ENCODE measurements at regions not wholly inside any gene's neighbourhood (a gene's known extent, or its start where the extent isn't known, plus 50 kb on each side); places are given as distances from the start of the nearest gene placed in this dataset.

DNA sequence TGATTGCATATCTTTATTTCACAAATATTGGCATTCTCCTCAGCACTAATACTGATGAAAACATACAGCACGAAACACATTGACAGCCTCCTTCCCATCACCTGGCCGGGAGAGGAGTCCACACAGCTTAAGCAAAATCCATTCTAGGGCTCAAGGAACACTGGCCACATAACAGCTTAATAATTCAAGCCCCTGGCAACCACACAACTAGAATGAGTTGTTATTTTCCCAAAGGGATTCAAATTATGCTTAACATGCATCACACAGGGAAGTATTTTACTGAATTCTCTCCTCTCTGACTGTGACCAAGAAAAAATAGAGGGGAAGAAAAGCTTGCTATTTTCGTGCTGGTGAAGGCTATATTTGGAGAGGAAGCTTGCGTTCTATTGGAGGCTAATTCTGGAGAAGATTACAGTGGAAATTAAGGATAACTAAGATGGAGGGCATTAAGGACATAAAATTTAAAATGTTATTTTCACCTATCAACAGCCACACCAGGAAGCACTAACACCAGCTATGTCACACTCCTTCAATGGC lies 198.5 kb downstream of the ADGRG6 start:
- no peak for DNase-seq

- DNase-seq: no peak
Observed at GRCh38 chr6:142501795-142502194, 200.0 kb downstream of the ADGRG6 start.

DNA sequence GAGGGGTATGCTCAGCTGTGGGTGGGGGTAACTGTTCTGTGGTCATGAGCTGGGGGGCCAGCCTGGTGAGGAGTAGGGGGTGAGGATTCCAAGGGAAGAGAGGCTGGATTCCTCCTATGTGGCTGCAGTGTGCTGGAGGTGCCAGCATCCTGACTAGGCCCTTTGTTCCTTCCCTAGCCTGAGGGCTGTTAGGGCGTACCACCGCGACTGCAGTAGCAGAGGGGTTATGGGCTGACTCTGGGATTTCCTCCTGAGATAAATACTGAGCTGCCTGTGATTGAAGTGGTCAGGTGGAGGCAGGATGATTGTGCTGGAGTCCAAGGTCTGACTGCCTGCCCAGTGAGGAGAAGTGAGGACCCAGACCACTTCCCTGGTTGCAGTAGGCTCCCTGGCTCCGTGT lies 205.3 kb downstream of the ADGRG6 start:
- DNase-seq: no peak

DNA sequence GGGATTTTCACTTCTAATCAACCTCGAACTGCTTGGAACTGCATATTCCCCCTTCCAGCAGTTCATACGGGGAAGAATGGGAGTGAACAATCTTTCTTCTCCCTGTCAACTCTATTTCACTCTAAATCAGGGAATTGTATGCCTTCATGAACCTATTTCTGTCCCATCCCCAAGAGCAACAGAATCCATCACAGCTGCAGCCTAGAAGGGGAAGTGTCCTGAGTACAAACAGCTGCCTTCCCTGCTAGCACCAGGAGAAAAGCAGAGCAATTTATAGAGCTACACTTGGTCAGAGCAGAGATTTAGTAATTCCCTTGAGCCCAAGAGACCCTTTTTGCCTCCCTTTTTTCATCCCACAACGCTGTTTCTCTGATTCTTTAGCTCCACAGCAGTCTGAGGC lies 208.4 kb downstream of the ADGRG6 start:
- DNase-seq: no peak

- no peak for DNase-seq
Observed at GRCh38 chr6:142518126-142518525, 216.3 kb downstream of the ADGRG6 start.

- DNase-seq: no peak
Observed at GRCh38 chr6:142518761-142519160, 217.0 kb downstream of the ADGRG6 start.

GRCh38 chr6:142521791-142522190 lies 220.0 kb downstream of the ADGRG6 start:
- no peak for DNase-seq

GRCh38 chr6:142523515-142524375 lies 221.9 kb downstream of the ADGRG6 start:
- no peak for DNase-seq

DNA sequence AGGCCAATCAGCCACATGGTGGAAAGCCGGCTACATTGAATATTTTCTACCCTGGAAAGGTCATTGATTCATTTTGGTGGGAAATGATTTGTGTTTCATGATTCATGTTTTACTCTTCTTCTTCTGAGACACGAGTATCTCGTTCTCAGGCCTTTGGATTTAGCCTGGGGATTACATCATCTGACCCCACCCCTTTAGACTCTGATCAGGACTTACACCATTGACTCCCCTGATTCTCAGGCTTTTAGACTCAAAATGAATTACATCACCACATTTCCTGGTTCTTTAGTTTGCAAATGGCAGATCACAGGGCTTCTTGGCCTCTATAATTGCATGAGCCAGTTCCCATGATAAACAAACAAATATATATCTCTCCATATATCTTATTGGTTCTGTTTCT lies 228.8 kb downstream of the ADGRG6 start:
- no peak for DNase-seq

DNA sequence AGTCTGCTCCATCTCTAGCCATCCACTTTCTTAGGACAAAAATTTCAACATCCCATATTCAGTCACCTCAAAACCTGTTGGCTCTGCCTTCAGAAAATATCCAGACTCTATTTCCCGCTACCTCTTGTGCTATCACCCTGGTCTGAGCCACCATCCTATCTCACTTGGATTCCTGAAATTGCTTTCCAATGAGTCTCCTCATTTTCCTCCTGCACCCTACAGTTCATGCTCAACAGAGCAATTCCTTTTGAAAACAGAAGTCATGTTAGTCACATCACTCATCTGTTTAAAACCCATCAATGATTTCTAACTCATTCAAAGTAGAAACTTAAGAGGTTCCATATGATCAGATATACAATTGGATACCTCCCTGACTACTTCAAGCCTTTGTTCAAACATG lies 229.9 kb downstream of the ADGRG6 start:
- DNase-seq: no peak

GRCh38 chr6:142534076-142534475 lies 232.3 kb downstream of the ADGRG6 start:
- DNase-seq: no peak

DNA sequence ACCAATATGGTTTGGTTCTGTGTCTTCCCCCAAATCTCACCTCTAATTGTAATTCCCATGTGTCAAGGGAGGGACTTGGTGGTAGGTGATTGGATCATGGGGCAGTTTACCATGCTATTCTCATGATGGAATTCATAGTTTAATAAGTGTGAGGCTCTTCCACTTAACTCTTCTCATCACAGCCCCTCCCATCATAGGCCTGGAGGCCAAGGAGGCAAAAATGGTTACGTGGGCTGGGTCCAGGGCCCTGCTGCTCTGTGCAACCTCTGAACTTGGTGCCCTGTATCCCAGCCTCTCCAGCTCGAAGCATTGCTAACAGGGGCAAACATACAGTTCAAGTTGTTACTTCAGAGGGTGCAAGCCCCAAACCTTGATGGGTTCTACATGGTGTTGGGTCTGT lies 232.7 kb downstream of the ADGRG6 start:
- DNase-seq: no peak

DNA sequence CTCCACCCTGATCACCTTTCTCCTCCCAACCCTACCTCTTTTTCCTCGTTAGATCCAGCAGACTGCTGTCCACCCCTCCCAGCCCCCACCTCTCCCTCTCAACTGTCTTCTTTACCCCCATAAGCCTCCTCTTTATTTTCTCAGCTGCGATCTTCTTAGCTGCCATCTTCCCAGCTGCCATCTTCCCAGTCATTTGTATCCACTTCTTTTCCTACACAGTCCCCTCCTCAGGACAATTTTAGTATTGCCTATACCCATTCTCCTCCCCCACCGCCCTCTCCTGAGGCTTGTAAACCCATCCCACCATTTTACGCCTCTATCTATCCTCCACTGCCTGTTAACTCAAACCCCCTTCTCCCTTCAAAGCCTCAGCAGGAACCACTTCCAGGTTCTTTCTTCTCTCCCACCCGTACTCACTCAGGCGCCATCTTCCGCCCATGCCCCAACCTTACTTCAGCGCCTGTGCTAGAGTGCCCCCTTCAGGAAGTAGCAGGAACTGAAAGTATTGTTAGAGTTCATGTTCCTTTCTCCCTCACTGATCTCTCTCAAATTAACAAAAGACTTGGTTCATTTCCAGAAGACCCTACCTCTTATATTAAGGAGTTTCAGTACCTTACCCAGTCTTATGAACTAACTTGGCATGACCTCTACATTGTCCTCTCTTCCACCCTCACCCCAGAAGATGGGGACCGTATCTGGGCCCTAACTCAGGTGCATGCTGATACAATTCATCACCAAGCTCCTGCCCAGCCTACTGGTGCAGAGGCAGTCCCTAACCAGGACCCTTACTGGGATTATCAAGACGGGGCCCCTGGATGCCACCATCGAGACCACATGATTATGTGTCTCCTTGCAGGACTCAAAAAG lies 236.0 kb downstream of the ADGRG6 start:
- no peak for DNase-seq

GRCh38 chr6:142542704-142543233 lies 241.0 kb downstream of the ADGRG6 start:
- DNase-seq: no peak

DNA sequence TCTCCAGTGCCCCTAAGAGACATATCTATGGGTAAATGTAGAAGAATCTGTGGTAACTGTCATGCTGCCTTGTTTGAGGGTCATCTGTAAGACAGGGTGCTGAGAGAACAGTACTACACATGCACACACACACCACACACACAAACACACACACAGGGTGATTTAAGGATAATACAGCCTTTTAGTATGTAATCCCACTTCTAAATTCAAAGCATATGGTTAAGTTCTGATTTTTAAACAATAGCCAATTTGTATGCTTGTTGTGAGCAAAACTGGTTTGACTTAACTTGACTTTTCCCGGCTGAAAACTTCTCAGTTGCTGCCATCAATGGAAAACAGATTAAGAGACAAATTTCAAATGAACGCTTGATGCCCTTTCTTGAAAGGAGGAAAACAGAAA lies 241.8 kb downstream of the ADGRG6 start:
- DNase-seq: no peak

GRCh38 chr6:142544199-142544838 lies 242.5 kb downstream of the ADGRG6 start:
- DNase-seq: no peak

DNA sequence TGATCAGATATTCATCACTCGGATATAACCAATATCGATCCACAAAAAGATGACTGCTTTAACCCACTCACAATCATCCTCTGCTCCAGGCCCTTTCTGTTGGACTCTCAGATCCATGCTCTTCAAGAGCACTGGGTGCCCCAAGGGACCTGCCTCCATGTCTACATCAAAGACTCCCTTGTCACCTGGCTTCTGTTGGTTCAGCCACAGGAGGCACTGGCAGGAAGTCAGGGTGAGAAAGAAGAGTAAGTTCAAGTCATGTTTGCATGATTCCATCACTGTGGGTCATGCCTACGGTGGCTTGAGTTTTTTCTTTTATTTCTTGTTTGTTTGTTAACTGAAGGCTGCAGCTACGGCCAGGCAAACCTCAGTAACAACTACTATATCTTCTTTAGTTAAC lies 243.3 kb downstream of the ADGRG6 start:
- DNase-seq: no peak

DNA sequence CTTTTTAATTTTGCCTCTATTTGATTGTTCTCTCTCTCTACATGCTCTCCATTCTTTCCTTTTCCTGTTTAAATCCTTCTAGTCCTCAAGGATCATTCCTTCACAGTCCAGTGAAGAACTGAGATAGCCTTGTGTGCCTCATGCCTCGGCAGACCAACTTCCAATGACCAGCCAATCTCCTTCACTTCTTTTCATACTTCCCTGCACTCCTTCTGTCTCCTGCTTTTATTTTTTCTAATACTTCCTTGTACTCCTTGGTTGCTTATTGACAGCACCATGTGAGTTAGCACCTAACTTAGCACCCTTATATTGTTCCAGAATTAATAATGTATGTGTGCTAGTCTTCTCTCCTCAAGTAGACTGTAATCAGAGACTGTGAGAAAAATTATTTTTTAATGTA lies 246.8 kb downstream of the ADGRG6 start:
- DNase-seq: no peak

- DNase-seq: no peak
Observed at GRCh38 chr6:142550310-142551063, 248.7 kb downstream of the ADGRG6 start.

DNA sequence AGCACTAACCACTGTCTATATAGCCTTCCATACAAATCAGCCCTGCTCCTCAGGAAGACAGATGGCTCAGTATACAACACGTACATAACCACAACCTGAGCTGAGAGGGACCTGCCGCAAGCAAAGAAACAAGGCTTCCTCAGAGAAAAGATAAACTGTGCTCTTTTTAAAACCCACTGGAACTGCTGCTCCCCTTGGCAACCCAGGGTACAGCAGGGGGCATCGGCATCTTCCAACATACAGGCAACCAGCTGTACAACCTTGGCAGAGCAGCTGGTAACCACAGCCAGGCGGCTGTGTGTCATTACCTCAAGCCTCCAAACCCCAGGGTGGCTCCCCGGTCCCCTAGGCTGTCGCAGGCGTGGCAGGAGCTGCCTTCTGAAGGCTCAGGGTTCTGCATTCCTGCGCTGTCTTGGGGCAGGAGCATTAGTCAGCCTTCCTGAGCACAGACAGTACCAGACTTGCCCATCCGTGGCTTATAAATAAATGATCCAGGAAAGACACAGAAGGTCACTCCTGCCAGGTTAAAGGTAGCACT lies 249.5 kb downstream of the ADGRG6 start:
- peak; percentile 68 for DNase-seq

DNA sequence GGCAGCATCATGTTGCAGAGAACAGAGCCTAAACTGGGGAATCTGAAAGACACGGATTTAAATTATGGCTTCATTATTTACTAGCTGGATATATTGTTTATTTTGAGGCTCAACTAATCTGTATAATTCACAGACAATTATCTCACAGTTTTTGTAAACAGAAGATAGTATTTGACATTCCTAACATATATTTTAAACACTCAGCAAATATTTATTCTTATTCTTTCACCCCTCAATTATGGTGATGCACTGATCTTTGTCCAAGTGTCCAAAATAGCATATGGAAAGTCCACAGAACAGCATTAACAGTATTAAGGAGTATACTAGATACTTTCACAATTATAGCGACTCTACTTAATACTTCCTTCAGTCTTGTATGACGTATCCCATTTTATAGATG lies 257.0 kb downstream of the ADGRG6 start:
- no peak for DNase-seq

All from activated CD8-positive, alpha-beta memory T cell treated with anti-CD3 and anti-CD28 coated beads, Interleukin-2, amount 50 U/mL, for 48 hours (primary cell).